IMR-90 (cell line): ENCODE measurements at regions not wholly inside any gene's neighbourhood (a gene's known extent, or its start where the extent isn't known, plus 50 kb on each side); places are given as distances from the start of the nearest gene placed in this dataset.

Source experiments
- ATAC-seq: fragments of 200-7000 bp; cut with Tn5 transposase; 2 replicates; pipeline ENCODE4 v1.9.1; 2020; ENCODE audit warnings: low read depth, mild to moderate bottlenecking, moderate library complexity
- BruUV-seq: library from RNA; stranded (reverse); fragments of 400-500 nt; replicated peaks from 2 replicates; lab custom pipeline; 2021; lab: Mats Ljungman, UMichigan
- CTCF ChIA-PET: fragments of 300-600 bp; formaldehyde crosslinking; extraction: SDS; loops from one replicate; lab custom pipeline; 2021; ENCODE audit warnings: antibody characterized with exemption; lab: Yijun Ruan, JAX
- POLR2A ChIA-PET: fragments of 300-600 bp; sonication (Branson Sonifier 250); formaldehyde crosslinking; loops from one replicate; lab custom pipeline; 2022; ENCODE audit warnings: antibody characterized with exemption; ENCODE audit not compliant: unreplicated experiment; lab: Charles Lee
- DNase-seq: peaks from one replicate; pipeline ENCODE4 v3.0.0; 2013
- H2AFZ ChIP-seq: replicated peaks from 2 replicates; pipeline ENCODE3; 2013; ENCODE audit warnings: low read length, mild to moderate bottlenecking; ENCODE audit not compliant: poor library complexity
- H2AK5ac ChIP-seq: 2 replicates; pipeline ENCODE4 v1.6.1; 2013; ENCODE audit warnings: low read depth, low read length, inconsistent platforms
- H2AK9ac ChIP-seq: replicated peaks from 2 replicates; pipeline ENCODE3; 2013; ENCODE audit warnings: mild to moderate bottlenecking, low read depth, low read length, moderate library complexity; ENCODE audit not compliant: poor library complexity
- H2BK120ac ChIP-seq: 2 replicates; pipeline ENCODE4 v1.6.1; 2013; ENCODE audit warnings: low read depth, low read length, inconsistent platforms
- H2BK15ac ChIP-seq: 3 replicates; pipeline ENCODE4 v1.6.1; 2013; ENCODE audit warnings: low read depth, low read length, inconsistent platforms
- H2BK20ac ChIP-seq: 2 replicates; pipeline ENCODE4 v1.6.1; 2013; ENCODE audit warnings: low read depth, mild to moderate bottlenecking, inconsistent platforms, low read length, moderate library complexity
- H2BK5ac ChIP-seq: 2 replicates; pipeline ENCODE4 v1.6.1; 2013; ENCODE audit warnings: mild to moderate bottlenecking, low read depth, low read length, inconsistent platforms; ENCODE audit not compliant: poor library complexity, severe bottlenecking
- H3K14ac ChIP-seq: replicated peaks from 2 replicates; pipeline ENCODE4 v1.6.1; 2013; ENCODE audit warnings: low read depth, low read length, inconsistent platforms
- H3K18ac ChIP-seq: 2 replicates; pipeline ENCODE4 v1.6.1; 2013; ENCODE audit warnings: low read depth, low read length, control low read depth
- H3K23ac ChIP-seq: 2 replicates; pipeline ENCODE4 v1.6.1; 2013; ENCODE audit warnings: low read depth, low read length, inconsistent platforms
- H3K27ac ChIP-seq: 2 replicates; pipeline ENCODE4 v1.5.1; 2013; ENCODE audit warnings: mild to moderate bottlenecking, control low read depth, low read length; ENCODE audit not compliant: insufficient read depth
- H3K27me3 ChIP-seq: 2 replicates; pipeline ENCODE4 v1.6.1; 2013; ENCODE audit warnings: low read length; ENCODE audit not compliant: control insufficient read depth, insufficient read depth
- H3K36me3 ChIP-seq: 2 replicates; pipeline ENCODE4 v1.6.1; 2013; ENCODE audit warnings: low read length, mixed read lengths; ENCODE audit not compliant: control insufficient read depth, insufficient read depth
- H3K4ac ChIP-seq: 2 replicates; pipeline ENCODE4 v1.6.1; 2013; ENCODE audit warnings: low read depth, low read length, inconsistent platforms
- H3K4me1 ChIP-seq: 2 replicates; pipeline ENCODE4 v1.6.1; 2013; ENCODE audit warnings: low read length, mixed read lengths; ENCODE audit not compliant: control insufficient read depth, insufficient read depth
- H3K4me2 ChIP-seq: 2 replicates; pipeline ENCODE4 v1.6.1; 2013; ENCODE audit warnings: low read depth, mild to moderate bottlenecking, control low read depth, low read length, moderate library complexity
- H3K4me3 ChIP-seq: 2 replicates; pipeline ENCODE4 v1.5.1; 2013; ENCODE audit warnings: low read depth, mild to moderate bottlenecking, control low read depth, low read length, moderate library complexity; ENCODE audit not compliant: insufficient read depth
- H3K56ac ChIP-seq: 2 replicates; pipeline ENCODE4 v1.6.1; 2013; ENCODE audit warnings: low read length, inconsistent platforms; ENCODE audit not compliant: insufficient read depth; ENCODE audit errors: extremely low read depth
- H3K79me1 ChIP-seq, 2 experiments: 2 replicates each; pipeline ENCODE4 v1.6.1; 2013; ENCODE audit warnings: low read length in 2 of 2, inconsistent platforms in 1 of 2, low read depth in 1 of 2
- H3K9ac ChIP-seq: 2 replicates; pipeline ENCODE4 v1.6.1; 2013; ENCODE audit warnings: low read depth, low read length, control low read depth
- H3K9me1 ChIP-seq: 2 replicates; pipeline ENCODE4 v1.6.1; 2013; ENCODE audit warnings: low read length, inconsistent platforms; ENCODE audit not compliant: insufficient read depth
- H3K9me3 ChIP-seq: 2 replicates; pipeline ENCODE4 v1.6.1; 2013; ENCODE audit warnings: low read length; ENCODE audit not compliant: control insufficient read depth, insufficient read depth
- H4K20me1 ChIP-seq: 2 replicates; pipeline ENCODE4 v1.6.1; 2013; ENCODE audit warnings: low read length, inconsistent platforms; ENCODE audit not compliant: insufficient read depth
- H4K5ac ChIP-seq: 2 replicates; pipeline ENCODE4 v1.6.1; 2013; ENCODE audit warnings: mild to moderate bottlenecking, low read depth, low read length, control low read depth
- H4K8ac ChIP-seq, 2 experiments: 2 replicates each; pipeline ENCODE4 v1.6.1; 2013; ENCODE audit warnings: low read depth in 2 of 2, low read length in 2 of 2, control low read depth in 1 of 2, inconsistent platforms in 1 of 2
- H4K91ac ChIP-seq: 2 replicates; pipeline ENCODE4 v1.6.1; 2013; ENCODE audit warnings: low read depth, low read length, inconsistent platforms; ENCODE audit not compliant: insufficient read depth
- BHLHE40 ChIP-seq: fragments of 150-350 bp; IDR thresholded peaks from 2 replicates; pipeline ENCODE4 v1.6.1; 2016; ENCODE audit warnings: mild to moderate bottlenecking, low read depth, low read length
- CEBPB ChIP-seq: IDR thresholded peaks from 2 replicates; pipeline ENCODE4 v1.6.1; 2012; ENCODE audit warnings: low read depth, low read length, improper control_type of control experiment
- CHD1 ChIP-seq: IDR thresholded peaks from 2 replicates; pipeline ENCODE4 v1.6.1; 2012; ENCODE audit warnings: low read depth, low read length, improper control_type of control experiment
- FOS ChIP-seq: fragments of 150-350 bp; IDR thresholded peaks from 2 replicates; pipeline ENCODE4 v1.6.1; 2016; ENCODE audit warnings: low read depth, low read length
- MAFK ChIP-seq: IDR thresholded peaks from 2 replicates; pipeline ENCODE4 v1.6.1; 2012; ENCODE audit warnings: low read depth, low read length, improper control_type of control experiment
- MAZ ChIP-seq: IDR thresholded peaks from 2 replicates; pipeline ENCODE4 v1.6.1; 2012; ENCODE audit warnings: low read depth, mild to moderate bottlenecking, low read length, improper control_type of control experiment, moderate library complexity, borderline replicate concordance
- MXI1 ChIP-seq: IDR thresholded peaks from 2 replicates; pipeline ENCODE4 v1.6.1; 2012; ENCODE audit warnings: low read depth, mild to moderate bottlenecking, low read length, moderate library complexity, borderline replicate concordance
- NFE2L2 ChIP-seq: fragments of 150-350 bp; IDR thresholded peaks from 2 replicates; pipeline ENCODE4 v1.6.1; 2016; ENCODE audit warnings: low read depth, mild to moderate bottlenecking, low read length
- POLR2A ChIP-seq: IDR thresholded peaks from 2 replicates; pipeline ENCODE4 v1.6.1; 2012; ENCODE audit warnings: mild to moderate bottlenecking, low read depth, low read length
- RAD21 ChIP-seq: IDR thresholded peaks from 2 replicates; pipeline ENCODE4 v1.6.1; 2012; ENCODE audit warnings: low read length, improper control_type of control experiment
- RCOR1 ChIP-seq: IDR thresholded peaks from 2 replicates; pipeline ENCODE4 v1.6.1; 2012; ENCODE audit warnings: mild to moderate bottlenecking, low read length, improper control_type of control experiment; ENCODE audit not compliant: insufficient replicate concordance
- RFX5 ChIP-seq: IDR thresholded peaks from 2 replicates; pipeline ENCODE4 v1.8.0; 2012; ENCODE audit warnings: low read depth, mild to moderate bottlenecking, low read length, moderate library complexity
- SMC3 ChIP-seq: fragments of 150-350 bp; IDR thresholded peaks from 2 replicates; pipeline ENCODE4 v1.6.1; 2016; ENCODE audit warnings: low read depth, mild to moderate bottlenecking, antibody characterized with exemption, low read length, moderate library complexity
- WGBS, 2 experiments: methylation state at CpG; one replicate each; pipeline versions ENCODE4 v1.1.5 to v1.1.7; 2013; ENCODE audit warnings: missing lambda C conversion rate in 2 of 2; ENCODE audit not compliant: insufficient read length in 1 of 2; ENCODE audit errors: extremely low coverage in 2 of 2; 5-methylcytosine and 5-hydroxymethylcytosine counted together
- dilution Hi-C: fragments of 300-500 bp; cut with HindIII; formaldehyde crosslinking; loops from one replicate; pipeline ENCODE4 v1.14.3; 2018; ENCODE audit warnings: low sequenced_read_pairs; ENCODE audit not compliant: unreplicated experiment
- in situ Hi-C: fragments of 300-500 bp; cut with MboI; formaldehyde crosslinking; loops from 3 replicates; pipeline ENCODE4 v1.14.3; 2019; ENCODE audit warnings: low sequenced_read_pairs, inconsistent platforms, mixed read lengths
- intact Hi-C: fragments of 100-400 bp; cut with micrococcal nuclease; formaldehyde crosslinking; loops from 2 replicates; pipeline ENCODE4 v1.10.0; 2022
- TF ChIP-seq, protein P1 (sequence below): fragments of 150-350 bp; IDR thresholded peaks from 2 replicates; pipeline ENCODE4 v1.6.1; 2016; ENCODE audit warnings: low read depth, mild to moderate bottlenecking, low read length, moderate library complexity, borderline replicate concordance
- TF ChIP-seq, protein P2 (sequence below): fragments of 150-350 bp; IDR thresholded peaks from 2 replicates; pipeline ENCODE4 v1.6.1; 2017; ENCODE audit warnings: mild to moderate bottlenecking, antibody characterized with exemption, low read length, low read depth
- TF ChIP-seq, protein P3 (sequence below): conservative IDR thresholded peaks from 2 replicates; pipeline ENCODE4 v1.5.1; 2012; ENCODE audit warnings: mild to moderate bottlenecking, low read depth, low read length, improper control_type of control experiment

DNA sequence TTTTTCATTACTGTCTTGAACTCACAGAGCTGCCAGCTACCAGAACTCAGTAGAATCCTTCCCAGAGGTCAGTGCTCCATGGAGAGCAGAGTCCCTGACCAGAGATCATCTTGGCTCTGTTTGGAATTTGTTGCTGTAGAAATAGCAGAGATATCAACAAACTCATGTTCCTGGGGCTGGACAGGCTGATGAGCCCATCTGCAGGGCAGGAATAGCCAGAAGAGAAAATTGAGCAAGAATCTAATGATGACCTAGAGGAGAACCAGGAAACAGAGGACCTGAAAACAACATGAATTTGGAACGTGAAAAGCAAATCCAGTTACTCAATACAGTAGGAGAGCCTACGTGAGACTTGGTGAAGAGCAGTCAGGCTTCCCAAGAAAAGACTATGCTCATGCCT is 437.8 kb downstream of the PLK2 start:
- TF ChIP-seq RFX5: no peak
- no peak for TF ChIP-seq CHD1
- TF ChIP-seq BHLHE40: no peak
- TF ChIP-seq MAFK: no peak
- TF ChIP-seq, protein P1, sequence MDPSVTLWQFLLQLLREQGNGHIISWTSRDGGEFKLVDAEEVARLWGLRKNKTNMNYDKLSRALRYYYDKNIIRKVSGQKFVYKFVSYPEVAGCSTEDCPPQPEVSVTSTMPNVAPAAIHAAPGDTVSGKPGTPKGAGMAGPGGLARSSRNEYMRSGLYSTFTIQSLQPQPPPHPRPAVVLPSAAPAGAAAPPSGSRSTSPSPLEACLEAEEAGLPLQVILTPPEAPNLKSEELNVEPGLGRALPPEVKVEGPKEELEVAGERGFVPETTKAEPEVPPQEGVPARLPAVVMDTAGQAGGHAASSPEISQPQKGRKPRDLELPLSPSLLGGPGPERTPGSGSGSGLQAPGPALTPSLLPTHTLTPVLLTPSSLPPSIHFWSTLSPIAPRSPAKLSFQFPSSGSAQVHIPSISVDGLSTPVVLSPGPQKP: no peak
- TF ChIP-seq, protein P2, sequence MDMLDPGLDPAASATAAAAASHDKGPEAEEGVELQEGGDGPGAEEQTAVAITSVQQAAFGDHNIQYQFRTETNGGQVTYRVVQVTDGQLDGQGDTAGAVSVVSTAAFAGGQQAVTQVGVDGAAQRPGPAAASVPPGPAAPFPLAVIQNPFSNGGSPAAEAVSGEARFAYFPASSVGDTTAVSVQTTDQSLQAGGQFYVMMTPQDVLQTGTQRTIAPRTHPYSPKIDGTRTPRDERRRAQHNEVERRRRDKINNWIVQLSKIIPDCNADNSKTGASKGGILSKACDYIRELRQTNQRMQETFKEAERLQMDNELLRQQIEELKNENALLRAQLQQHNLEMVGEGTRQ: no peak
- TF ChIP-seq SMC3: no peak
- TF ChIP-seq RCOR1: no peak
- TF ChIP-seq NFE2L2: no peak
- TF ChIP-seq, protein P3, sequence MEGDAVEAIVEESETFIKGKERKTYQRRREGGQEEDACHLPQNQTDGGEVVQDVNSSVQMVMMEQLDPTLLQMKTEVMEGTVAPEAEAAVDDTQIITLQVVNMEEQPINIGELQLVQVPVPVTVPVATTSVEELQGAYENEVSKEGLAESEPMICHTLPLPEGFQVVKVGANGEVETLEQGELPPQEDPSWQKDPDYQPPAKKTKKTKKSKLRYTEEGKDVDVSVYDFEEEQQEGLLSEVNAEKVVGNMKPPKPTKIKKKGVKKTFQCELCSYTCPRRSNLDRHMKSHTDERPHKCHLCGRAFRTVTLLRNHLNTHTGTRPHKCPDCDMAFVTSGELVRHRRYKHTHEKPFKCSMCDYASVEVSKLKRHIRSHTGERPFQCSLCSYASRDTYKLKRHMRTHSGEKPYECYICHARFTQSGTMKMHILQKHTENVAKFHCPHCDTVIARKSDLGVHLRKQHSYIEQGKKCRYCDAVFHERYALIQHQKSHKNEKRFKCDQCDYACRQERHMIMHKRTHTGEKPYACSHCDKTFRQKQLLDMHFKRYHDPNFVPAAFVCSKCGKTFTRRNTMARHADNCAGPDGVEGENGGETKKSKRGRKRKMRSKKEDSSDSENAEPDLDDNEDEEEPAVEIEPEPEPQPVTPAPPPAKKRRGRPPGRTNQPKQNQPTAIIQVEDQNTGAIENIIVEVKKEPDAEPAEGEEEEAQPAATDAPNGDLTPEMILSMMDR: no peak
- no peak for TF ChIP-seq CEBPB
- no peak for TF ChIP-seq MAZ
- TF ChIP-seq MXI1: no peak
- TF ChIP-seq FOS: no peak
- TF ChIP-seq RAD21: no peak
- no peak for TF ChIP-seq POLR2A
- H2AFZ ChIP-seq: no peak overlapping the region
- no CpG with 5 or more reads among the region's 2 CpGs for WGBS, 2 experiments
- H4K20me1 ChIP-seq: no peaks in the 10 kb centered on the region
- H3K23ac ChIP-seq: no peak overlapping the region
- H2BK5ac ChIP-seq: no peak overlapping the region
- ChIA-PET POLR2A (no interaction called here), CTCF (interaction anchor here (0.8 kb wide), 1 partner anchor 724 kb away, joined by 3 read pairs; no protein-coding TSS in a partner anchor)
- no peak overlapping the region; the same call in 1 of the 2 replicates for H3K14ac ChIP-seq
- H2BK15ac ChIP-seq: no peak overlapping the region
- BruUV-seq: no TSS peak
- no peak overlapping the region for H3K4ac ChIP-seq
- H4K5ac ChIP-seq: no peak overlapping the region
- no peaks in the 10 kb centered on the region for H3K36me3 ChIP-seq
- H2BK20ac ChIP-seq: no peak overlapping the region
- H4K8ac ChIP-seq: no peak overlapping the region
- H3K9me3 ChIP-seq: no peaks in the 10 kb centered on the region
- no peak overlapping the region for H2AK9ac ChIP-seq
- no peak overlapping the region for H2BK120ac ChIP-seq
- peak overlapping the region; percentile 11; the same call in 1 of the 2 replicates for H3K18ac ChIP-seq
- DNase-seq (peak; percentile 16), ATAC-seq (peak; percentile 63)
- no peak overlapping the region for H3K9ac ChIP-seq
- intact Hi-C loops: no loop called here
- no peaks in the 10 kb centered on the region for H3K9me1 ChIP-seq
- in situ Hi-C loops: no loop called here
- no peak overlapping the region for H4K91ac ChIP-seq
- H2AK5ac ChIP-seq: no peak overlapping the region
- no peak overlapping the region for H3K4me3 ChIP-seq
- H3K27me3 ChIP-seq: no peaks in the 10 kb centered on the region
- dilution Hi-C loops: no loop called here
- no peak overlapping the region for H3K4me2 ChIP-seq
- no peaks in the 10 kb centered on the region for H3K79me1 ChIP-seq
- H3K4me1 ChIP-seq: peaks cover 9% of the 10 kb centered on the region
- no peak overlapping the region for H3K56ac ChIP-seq
- no peak overlapping the region for H3K27ac ChIP-seq
